ENCODE measurements at regions not wholly inside any gene's neighbourhood (a gene's known extent, or its start where the extent isn't known, plus 50 kb on each side); places are given as distances from the start of the nearest gene placed in this dataset.

GRCh38 chr22:48711031-48711431 is 1116.6 kb downstream of the BRD1 start:
- TF ChIP-seq, protein P1, sequence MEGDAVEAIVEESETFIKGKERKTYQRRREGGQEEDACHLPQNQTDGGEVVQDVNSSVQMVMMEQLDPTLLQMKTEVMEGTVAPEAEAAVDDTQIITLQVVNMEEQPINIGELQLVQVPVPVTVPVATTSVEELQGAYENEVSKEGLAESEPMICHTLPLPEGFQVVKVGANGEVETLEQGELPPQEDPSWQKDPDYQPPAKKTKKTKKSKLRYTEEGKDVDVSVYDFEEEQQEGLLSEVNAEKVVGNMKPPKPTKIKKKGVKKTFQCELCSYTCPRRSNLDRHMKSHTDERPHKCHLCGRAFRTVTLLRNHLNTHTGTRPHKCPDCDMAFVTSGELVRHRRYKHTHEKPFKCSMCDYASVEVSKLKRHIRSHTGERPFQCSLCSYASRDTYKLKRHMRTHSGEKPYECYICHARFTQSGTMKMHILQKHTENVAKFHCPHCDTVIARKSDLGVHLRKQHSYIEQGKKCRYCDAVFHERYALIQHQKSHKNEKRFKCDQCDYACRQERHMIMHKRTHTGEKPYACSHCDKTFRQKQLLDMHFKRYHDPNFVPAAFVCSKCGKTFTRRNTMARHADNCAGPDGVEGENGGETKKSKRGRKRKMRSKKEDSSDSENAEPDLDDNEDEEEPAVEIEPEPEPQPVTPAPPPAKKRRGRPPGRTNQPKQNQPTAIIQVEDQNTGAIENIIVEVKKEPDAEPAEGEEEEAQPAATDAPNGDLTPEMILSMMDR (IDR thresholded peaks at IDR 0.05) = no peak
- TF ChIP-seq POLR2AphosphoS5 (IDR thresholded peaks at IDR 0.05) (no peak), POLR2A (IDR thresholded peaks at IDR 0.05) (no peak), EP300 (IDR thresholded peaks at IDR 0.05) (no peak)
